HG02642 (cell line): ENCODE measurements at regions not wholly inside any gene's neighbourhood (a gene's known extent, or its start where the extent isn't known, plus 50 kb on each side); places are given as distances from the start of the nearest gene placed in this dataset.
"Not testable (repeated sequence)": the region's sequence is repeated elsewhere in the genome, so short reads cannot be mapped to it uniquely, and the experiment has no call there.

Experiments
- ATAC-seq: cut with Tn5 transposase; IDR thresholded peaks from one replicate; pipeline ENCODE4 v1.9.1; 2021; ENCODE audit warnings: mild to moderate bottlenecking; ENCODE audit not compliant: unreplicated experiment, poor library complexity

DNA sequence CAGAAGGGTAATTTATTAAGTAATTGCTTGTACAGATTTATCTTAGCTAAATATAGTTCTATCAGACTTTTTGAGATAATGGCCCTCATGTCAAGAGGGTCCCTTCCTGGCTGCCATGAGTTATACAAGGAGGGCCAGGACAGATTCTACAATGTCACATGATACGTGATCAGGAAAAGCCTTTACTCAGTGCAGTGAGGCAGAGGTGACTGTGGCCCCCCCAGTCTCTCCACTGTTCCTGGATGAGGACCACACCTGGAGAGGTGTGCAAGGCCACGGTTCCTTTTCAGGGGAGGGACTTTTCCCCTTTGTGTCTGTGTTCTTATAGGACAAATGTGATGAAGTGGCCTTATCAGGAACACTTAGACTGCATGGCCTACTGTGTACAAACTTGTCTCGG lies 54.3 kb upstream of the LRCH1 start:
- ATAC-seq, result no peak

DNA sequence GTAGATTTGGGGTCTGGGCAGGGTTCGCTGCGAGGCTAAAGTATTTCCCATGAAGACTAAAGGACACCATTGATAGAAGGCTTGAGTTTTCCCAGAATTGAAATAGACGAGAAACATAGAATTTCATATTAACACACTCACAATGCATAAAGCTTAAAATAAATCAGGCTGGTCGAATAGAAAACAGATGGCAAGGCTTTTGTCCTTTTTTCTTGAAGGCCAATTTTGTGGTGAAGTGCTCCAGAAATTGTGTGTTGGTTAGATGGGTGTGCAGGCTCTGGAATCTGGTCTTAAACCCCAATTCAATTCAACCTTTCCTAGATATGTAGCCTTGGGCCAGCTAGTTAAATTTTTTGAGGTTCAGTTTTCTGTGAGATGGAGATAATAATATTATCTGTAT lies 56.9 kb upstream of the LRCH1 start:
- no peak for ATAC-seq

DNA sequence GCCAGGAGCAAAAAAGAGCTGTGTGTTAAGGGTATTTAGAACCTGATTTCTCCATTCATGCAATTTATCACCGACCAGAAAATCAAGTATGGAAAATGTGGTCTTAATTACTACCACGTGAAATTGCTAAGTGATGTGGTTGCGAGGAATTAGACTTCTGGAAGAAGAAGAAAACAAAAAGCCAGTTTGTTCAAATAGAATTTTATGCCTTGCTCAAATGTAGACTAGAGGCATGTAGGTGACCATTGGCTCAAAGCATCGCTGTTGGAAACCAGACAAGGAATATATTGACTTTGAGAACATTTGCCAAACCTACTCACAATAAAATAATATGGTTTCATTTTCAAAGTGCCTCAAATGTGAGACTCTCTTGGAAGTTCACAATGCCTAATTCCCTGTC lies 57.3 kb upstream of the LRCH1 start:
- ATAC-seq, result no peak

DNA sequence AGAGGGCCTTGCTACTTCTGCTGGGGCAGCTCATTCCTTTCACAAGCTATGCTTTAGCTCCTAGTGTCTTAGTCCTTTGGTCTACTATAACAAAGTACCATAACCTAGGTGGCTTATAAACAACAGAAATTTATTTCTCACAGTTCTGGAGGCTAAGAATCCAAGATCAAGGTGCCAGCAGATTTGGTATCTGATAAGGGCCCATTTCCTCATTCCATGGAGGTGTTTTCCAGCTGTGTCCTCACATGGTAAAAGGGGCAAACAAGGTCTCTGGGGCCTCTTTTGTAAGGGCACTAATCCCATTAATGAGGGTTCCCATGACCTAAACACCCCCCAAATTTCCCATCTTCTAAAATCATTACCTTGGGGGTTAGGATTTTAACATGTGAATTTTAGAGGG lies 57.9 kb upstream of the LRCH1 start:
- no peak for ATAC-seq

DNA sequence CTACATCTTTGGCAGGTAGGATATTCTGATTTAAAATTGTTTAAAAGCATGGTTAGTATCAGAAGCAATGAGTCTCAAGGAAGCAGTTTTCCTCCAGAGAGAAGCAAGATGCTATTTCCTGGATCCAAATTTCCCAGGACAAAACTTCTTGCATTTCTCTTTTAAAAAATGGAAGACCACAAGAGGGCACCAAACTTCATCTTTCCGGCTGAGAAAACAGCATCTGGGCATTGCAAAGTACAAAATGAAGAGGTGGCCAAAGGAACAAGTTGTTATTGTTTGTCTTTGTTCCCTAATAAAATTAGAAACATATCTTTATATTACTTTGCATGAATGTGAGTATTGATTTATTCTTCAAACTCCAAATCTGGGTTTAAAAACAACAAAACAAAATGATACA lies 60.0 kb upstream of the LRCH1 start:
- no peak for ATAC-seq

DNA sequence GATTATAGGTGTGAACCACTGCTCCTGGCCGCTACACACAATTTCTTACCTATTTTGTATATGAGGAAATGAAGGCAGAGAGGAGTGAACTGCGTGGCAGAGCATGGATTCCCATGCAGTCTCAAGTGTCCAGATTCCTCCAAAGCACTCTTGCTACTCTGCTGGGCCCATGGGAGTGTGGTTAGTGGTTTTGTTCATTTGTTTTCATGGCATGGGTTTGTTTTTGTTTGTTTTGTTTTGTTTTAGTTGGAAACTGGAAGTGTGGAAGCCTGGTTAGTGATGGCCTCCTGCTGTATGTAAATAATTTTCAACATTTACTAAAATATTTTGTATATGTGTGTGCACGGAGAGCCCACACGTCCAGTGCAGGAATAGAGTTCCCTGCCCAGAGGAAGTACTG lies 61.3 kb upstream of the LRCH1 start:
- ATAC-seq, result no peak

DNA sequence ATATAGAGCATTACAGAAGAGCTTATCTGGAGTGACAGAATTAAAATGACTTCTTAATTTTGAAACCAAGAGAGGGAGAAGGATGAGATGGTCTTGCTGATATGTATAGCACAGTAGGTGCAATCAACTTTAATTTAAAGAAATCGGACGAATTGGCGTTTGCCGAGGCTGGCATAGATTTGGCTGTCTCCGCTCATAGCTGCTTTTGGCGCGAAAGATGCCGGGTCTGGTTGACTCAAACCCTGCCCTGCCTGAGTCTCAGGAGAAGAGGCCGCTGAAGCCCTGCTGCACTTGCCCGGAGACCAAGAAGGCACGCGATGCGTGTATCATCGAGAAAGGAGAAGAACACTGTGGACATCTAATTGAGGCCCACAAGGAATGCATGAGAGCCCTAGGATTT lies 62.3 kb upstream of the LRCH1 start:
- not testable (repeated sequence) for ATAC-seq

DNA sequence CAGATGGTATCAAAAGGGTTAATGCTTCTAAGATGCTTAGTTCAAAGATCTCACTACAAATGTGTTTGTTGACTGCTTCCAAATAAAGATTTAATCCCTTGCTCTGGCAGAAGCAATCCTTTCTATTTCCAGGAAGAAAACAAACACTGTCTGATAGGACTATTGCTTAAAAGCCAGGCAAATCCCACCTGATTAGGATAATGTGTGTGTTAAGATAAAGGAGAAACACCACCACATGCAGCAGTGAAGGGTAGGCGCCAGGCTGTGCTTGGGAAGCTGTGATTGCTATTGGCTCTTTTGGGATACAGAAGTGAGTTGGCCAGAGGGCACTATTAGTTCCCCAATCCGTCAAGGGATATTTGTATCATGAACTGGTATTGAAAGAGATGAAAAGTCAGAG lies 62.8 kb upstream of the LRCH1 start:
- ATAC-seq, result no peak

DNA sequence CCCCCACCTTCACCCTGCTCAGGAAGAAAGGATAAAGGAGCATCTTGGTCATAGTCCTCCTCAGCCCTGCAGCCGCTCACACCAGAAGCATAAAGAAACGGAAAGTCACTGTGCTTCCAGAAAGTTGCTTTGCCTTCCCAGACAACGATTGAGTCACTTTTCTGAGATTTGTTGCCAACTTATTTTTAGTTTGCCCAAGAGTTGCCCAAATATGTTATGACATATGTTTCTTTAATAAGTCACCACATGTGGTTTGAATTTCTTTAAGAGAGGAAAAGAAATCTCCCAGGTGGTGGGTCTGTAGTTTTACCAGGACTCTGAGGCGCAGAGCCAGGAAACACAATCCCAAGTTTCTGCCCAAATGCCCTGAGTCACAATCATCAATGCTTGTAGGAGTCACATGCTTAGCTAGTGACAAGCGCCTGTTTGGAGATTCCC lies 63.4 kb upstream of the LRCH1 start:
- ATAC-seq, result no peak

DNA sequence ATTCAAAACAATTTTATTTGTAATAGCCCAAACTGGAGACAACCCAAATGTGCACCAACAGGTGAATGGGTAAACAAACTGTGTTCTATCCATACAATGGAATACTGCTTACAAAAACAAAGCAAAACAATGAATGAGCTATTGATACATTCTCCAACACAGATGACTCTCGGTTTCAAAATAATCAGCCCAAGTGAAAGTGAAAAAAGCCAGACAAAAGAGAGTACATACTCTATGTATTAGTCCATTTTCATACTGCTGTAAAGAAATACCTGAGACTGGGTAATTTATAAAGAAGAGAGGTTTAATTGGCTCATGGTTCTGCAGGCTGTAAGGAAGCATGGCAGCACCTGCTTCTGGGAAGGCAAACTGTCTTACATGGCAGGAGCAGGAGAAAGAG lies 65.2 kb upstream of the LRCH1 start:
- no peak for ATAC-seq

DNA sequence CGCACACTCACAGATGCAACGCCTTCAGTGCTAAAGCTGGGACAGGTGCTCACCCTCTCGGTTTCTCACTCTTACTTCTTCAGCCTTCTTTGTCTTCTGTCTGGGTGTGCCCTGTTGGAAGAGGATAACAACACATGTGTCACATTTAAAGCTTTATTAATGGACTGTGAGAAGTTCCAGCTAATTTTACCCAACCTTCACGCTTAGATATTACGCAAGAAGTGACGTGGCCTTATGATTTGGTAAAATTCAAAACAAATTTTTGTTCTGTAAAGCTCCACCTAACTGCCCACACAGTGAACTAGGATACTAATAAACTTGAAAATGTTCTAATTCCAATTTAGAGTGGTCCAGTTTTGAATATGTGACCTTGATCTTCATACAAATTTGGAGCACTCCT lies 66.7 kb upstream of the LRCH1 start:
- no peak for ATAC-seq

DNA sequence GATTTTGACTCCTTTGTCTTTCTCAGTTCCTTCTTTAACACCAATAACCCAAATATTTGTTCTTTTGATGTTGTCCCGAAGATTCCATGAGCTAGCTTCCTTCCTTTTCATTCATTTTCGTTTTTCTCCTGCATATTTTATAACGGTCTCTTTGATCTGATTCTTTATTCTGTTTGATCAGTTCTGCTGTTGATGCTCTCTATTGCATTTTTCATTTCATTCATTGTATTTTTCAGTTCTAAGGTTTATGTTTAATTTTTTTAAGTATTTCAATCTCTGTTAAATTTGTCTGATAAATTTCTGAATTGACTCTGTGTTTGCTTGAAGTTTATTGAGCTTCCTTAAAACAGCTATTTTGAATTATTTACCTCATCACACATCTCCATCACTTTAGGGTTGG lies 68.4 kb upstream of the LRCH1 start:
- no peak for ATAC-seq

DNA sequence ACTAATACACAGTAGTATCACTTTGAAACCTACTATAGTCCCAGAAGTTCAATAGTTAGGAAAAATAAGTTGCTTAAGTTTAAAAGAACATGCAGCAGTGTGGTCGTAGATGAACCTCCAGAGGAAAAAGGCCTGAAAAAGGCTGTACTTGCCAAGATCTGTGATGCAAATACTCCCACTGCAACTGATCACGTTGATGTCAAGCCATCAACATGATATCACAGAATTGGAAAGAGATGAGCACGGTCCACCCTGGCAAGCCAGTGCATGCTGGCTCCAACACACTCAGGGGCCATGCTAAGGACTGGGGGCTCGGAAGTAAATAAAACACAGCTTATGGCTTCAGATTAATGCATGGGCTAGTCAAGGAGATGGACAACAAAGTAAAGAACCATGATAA lies 71.8 kb upstream of the LRCH1 start:
- no peak for ATAC-seq

DNA sequence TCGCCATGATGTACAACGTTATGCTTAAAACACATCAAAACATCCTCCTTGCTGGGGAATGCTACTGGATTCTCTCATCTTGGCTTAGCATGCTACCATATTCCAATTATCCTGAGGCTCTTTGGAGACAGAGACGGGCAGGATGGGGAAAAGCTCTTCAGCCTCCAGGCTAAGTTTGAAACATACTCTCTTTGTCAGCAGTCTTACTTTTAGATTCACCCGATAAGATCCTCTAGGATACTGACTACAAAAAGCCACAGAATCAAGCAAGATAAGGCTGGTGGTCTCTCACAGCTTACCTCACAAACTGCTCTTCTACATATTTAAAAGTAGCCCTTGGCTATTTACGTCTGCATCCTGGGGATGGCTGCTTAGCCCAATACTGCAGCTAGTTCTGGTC lies 72.8 kb upstream of the LRCH1 start:
- ATAC-seq, result no peak

DNA sequence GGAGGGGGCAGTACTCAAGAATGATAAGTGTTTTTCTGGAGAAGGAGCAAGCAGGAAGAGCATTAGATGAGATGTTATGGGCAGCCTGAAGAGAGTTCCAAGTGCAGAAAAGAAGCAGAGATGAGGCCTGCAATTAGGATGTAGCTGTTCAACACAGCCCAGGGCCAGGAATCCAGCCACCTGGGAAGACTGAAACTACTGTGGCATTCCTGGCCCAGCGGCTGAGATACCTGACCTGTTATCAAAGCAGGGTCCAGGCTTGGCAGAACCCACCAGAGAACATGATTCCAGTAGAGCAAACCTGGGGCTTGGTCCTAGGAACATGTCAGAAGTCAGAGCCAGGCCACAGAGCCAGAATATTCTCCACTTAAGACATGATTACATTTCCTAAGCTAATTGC lies 73.3 kb upstream of the LRCH1 start:
- no peak for ATAC-seq

DNA sequence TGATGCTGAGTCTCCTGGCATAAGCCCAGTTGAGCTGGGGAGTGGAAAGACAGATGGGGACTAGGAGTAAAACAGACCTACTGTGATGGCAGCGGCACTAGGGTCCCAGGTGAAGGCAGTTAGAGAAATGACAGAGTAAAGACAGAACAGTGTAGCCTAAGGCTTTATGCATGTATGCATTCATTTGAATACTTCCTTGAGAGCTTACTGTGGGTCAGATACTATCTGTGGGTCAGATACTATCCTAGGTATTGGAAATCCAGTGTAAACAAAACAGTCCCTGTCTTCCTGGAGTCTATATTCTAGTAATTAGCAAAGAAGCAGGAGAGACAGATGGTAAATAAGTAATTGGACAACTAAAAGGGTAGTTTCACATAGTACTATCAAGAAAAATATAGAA lies 73.7 kb upstream of the LRCH1 start:
- ATAC-seq, result no peak

DNA sequence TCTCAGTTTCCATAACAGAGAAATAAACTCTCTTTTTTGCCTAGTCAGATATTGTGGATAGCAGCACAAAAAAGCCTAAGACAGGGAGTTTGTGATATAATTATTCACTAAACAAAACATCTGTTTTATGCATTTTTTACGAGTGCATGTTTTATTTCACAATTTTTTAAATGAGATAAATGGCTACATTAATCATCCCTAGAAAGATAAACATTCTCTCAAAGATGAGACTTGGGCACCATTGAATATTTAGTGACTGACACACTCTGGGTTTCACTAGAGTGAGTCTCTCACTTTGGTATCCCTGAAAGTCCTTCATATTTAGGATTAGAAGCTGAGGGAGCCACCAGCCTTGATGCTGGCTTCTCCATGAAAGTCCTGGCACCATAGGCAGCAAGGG lies 74.3 kb upstream of the LRCH1 start:
- ATAC-seq, result no peak

DNA sequence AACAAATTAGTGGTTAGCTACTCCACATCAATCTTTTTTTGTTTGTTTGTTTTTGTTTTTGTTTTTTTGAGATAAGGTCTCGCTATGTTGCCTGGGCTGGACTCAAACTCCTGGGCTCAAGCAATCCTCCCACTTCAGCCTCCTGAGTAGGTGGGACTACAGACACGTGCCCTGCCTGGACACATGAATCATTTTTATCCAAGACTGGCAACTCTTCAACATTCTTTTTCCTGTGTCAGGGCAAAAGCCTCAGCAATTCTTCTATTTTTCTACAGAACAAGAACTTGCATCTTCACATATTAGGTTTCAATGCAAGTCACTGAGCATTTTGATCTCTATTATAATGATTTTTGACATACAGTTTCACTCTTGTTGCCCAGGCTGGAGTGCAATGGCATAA lies 76.8 kb upstream of the LRCH1 start:
- no peak for ATAC-seq

DNA sequence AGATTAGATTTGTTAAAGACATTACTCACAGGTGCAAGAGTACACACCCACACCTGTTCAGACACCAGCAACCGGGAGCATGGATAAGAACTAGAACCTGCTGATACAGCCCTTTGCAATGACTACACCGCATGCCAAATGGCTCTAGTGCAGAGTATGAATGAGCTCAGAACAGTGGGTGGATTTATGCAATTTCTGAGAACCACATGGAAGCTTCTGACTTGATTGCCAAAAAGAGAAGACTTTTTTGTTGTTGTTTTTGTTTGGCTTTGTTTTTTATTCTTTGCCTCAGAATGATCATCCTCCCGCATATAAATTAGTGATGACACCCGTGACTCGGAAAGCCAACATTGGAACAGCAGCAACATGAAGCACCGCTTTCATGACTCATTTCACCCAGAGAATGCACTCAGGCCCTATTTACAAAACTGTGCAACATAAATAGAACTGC lies 77.4 kb upstream of the LRCH1 start:
- no peak for ATAC-seq

DNA sequence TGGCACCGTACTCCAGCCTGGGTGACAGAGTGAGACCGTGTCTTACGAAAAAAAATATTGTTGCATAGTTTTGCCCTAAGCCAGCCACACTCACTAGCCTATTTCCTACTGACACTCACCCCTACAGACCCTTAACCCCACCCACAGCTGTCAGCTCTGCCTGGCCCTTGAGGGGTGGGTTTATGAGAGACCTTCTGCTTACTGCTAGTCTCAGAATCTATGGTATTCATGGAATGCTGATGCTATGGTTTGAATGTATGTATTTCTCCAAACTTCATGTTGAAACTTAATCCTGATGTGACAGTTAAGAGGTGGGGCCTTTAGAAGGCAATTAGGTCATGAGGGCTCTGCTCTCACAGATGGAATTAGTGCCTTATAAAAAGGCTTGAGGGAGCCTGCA lies 79.2 kb upstream of the LRCH1 start:
- ATAC-seq, result no peak

DNA sequence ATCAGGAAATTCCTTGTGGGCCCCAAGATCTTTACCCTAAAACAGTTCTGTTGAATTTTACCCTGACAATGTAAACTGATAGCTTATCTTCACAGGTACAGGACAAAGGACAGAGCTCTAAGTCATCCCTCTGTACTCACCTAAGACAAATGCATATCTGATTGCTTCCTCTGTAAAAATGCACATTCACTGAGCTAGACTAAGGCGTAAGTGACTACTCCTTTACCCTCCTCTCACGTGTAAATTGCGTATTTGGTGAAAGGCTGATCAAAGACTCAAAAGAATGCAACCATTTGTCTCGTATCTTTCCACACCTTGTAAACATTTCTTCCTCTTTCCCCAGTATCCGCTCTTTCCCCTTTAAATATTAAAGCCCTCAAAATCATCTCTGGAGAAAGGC lies 80.6 kb upstream of the LRCH1 start:
- ATAC-seq, result no peak

DNA sequence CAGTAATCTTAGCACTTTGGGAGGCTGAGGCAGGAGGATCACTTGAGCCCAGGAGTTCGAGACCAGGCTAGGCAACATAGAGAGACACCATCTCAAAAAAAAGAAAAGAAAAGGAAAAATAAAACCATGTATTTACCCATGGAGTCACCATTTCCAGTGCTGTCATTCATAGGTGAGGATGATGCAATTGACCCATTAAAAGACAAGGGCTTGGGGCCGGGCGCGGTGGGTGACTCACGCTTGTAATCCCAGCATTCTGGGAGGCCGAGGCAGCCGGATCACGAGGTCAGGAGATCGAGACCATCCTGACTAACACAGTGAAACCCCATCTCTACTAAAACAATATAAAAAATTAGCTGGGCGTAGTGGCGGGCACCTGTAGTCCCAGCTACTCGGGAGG lies 82.6 kb upstream of the RUBCNL start:
- ATAC-seq, result not testable (repeated sequence)
